Uterus (tissue), 2 donors: ENCODE measurements at regions not wholly inside any gene's neighbourhood (a gene's known extent, or its start where the extent isn't known, plus 50 kb on each side); places are given as distances from the start of the nearest gene placed in this dataset.

Experiments used
- POLR2A ChIP-seq, 2 donors: fragments of 450-650 bp; IDR thresholded peaks; one replicate each; pipeline ENCODE4 v1.6.1; 2016; ENCODE audit warnings: antibody characterized with exemption in 2 of 2, mild to moderate bottlenecking in 1 of 2, moderate library complexity in 1 of 2
- TF ChIP-seq, protein P1 (sequence below), 4 experiments: fragments of 200-600 bp in 2 of 4; fragments of 450-650 bp in 2 of 4; sonication (generic) in 2 of 4; IDR thresholded peaks; one replicate each; pipeline ENCODE4 v1.5.1; 2016 to 2019; ENCODE audit warnings: antibody characterized with exemption in 4 of 4, mild to moderate bottlenecking in 2 of 4, moderate library complexity in 1 of 4

DNA sequence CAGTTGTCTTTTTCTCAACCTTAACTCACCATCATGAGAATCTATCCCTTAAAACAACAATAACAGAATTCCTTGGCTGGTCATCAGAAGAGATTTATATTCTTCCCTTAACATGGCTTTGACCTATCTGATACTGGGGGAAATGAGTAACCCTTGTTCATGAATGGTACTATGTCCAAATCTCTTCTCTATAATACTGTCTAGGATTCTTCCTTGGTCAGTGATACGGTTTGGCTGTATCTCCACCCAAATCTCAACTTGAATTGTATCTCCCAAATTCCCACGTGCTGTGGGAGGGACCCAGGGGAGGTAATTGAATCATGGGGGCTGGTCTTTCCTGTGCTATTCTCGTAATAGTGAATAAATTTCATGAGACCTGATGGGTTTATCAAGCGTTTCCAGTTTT is 282.0 kb upstream of the SIX2 start:
- TF ChIP-seq, protein P1, sequence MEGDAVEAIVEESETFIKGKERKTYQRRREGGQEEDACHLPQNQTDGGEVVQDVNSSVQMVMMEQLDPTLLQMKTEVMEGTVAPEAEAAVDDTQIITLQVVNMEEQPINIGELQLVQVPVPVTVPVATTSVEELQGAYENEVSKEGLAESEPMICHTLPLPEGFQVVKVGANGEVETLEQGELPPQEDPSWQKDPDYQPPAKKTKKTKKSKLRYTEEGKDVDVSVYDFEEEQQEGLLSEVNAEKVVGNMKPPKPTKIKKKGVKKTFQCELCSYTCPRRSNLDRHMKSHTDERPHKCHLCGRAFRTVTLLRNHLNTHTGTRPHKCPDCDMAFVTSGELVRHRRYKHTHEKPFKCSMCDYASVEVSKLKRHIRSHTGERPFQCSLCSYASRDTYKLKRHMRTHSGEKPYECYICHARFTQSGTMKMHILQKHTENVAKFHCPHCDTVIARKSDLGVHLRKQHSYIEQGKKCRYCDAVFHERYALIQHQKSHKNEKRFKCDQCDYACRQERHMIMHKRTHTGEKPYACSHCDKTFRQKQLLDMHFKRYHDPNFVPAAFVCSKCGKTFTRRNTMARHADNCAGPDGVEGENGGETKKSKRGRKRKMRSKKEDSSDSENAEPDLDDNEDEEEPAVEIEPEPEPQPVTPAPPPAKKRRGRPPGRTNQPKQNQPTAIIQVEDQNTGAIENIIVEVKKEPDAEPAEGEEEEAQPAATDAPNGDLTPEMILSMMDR (IDR thresholded peaks at IDR 0.05), result no peak
- TF ChIP-seq POLR2A (IDR thresholded peaks at IDR 0.05), result no peak
